HFF-Myc (cell line): ENCODE measurements at regions not wholly inside any gene's neighbourhood (a gene's known extent, or its start where the extent isn't known, plus 50 kb on each side); places are given as distances from the start of the nearest gene placed in this dataset.

Source experiments
- DNase-seq: peaks from one replicate; pipeline ENCODE4 v3.0.0-alpha.2; 2011; ENCODE audit warnings: low read depth; ENCODE audit errors: extremely low read depth
- H3K4me3 ChIP-seq: replicated peaks from 2 replicates; pipeline ENCODE4 v1.5.1; 2011; ENCODE audit warnings: low read depth, mild to moderate bottlenecking, control low read depth, low read length
- TF ChIP-seq, protein P1 (sequence below): IDR thresholded peaks from 2 replicates; pipeline ENCODE4 v1.5.1; 2012; ENCODE audit warnings: mild to moderate bottlenecking, low read depth, low read length, control low read depth; ENCODE audit errors: missing control alignments

DNA sequence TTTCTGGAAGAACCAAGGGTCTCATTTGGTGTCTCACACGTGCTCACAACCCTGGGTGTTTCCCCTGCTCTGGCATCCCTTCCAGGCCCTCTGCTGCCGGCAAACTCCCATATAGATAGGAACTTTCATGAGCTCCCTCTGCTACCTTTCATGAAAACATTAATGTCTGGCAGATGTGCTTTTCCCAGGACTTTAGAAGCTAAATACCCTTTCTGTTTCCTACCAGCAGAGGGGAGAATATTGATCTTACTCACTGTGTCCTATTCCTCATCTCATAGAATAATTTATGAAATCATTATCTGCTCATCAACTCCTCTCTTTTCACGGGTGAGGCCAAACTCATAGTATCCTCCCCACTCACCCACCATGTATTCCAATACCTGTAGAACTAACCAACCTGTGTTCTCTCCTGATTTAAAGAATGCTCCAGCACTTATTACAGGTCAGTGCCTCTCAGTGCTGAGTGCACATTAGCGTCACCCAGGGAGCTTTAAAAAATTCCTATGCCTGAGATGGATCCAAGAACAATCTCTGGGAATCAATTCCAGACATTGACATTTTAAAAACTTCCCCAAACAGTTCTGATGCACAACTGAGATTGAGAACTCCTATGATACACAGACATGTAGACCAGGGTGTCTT, 298.5 kb upstream of the JAG1 start:
- DNase-seq: no peak
- TF ChIP-seq, protein P1, sequence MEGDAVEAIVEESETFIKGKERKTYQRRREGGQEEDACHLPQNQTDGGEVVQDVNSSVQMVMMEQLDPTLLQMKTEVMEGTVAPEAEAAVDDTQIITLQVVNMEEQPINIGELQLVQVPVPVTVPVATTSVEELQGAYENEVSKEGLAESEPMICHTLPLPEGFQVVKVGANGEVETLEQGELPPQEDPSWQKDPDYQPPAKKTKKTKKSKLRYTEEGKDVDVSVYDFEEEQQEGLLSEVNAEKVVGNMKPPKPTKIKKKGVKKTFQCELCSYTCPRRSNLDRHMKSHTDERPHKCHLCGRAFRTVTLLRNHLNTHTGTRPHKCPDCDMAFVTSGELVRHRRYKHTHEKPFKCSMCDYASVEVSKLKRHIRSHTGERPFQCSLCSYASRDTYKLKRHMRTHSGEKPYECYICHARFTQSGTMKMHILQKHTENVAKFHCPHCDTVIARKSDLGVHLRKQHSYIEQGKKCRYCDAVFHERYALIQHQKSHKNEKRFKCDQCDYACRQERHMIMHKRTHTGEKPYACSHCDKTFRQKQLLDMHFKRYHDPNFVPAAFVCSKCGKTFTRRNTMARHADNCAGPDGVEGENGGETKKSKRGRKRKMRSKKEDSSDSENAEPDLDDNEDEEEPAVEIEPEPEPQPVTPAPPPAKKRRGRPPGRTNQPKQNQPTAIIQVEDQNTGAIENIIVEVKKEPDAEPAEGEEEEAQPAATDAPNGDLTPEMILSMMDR: peak; percentile 15

DNA sequence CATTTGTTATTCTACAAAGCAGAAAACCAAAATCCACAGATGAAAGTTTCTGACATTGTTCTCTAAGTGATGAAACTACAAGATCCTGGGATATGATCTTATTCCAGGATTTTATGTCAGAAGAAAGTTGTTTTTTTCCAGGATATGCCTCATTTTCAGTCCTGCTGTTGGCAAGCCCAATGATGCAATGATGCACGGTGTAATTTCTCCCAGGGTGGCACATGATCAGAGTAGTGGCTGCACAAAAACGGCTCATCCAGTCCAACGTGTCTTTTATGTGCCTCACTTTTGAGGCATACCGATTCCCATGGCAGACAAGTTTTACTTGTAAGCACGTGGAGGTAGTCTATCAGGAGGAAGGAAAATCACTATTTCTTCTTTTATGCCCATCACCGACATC, 302.3 kb upstream of the JAG1 start:
- no peak overlapping the region for H3K4me3 ChIP-seq
- no peak for DNase-seq
- TF ChIP-seq, protein P1: no peak

More for the DNA sequence above, 298.5 kb upstream of the JAG1 start:
- H3K4me3 ChIP-seq: no peak overlapping the region

DNA sequence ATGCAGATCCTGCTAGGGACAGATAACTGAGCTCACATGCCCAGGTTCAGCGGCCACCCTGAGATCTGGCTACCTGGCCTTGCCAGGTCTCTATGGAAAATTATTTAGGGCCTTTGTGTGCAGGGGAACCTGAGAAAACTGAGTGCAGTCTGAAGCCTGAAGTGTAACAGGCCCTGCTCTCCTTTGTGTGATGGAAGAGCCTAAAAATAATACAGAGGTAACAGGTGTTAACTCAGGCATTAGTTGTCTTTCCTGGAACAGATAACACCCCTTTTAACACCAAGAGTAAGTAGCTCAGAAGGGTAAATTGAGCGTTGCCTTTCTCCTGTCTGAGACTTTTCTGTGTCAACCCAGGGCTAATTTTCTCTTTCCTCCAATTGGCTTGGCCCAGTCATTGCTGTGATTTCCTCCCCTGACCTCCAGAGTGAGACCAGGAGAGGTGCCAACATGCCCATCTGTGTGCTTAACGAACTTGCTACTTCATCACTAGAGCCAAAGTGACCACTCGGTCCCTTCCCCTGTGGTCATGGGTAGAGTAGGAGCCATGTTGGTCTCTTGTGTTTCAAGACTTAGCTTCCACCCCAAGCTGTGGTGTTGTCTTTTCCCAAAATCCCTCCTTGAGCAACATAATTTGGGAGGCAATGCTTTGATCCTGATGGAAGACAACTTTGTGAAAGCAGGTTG, 304.4 kb upstream of the JAG1 start:
- H3K4me3 ChIP-seq: no peak overlapping the region
- TF ChIP-seq, protein P1: no peak
- no peak for DNase-seq

DNA sequence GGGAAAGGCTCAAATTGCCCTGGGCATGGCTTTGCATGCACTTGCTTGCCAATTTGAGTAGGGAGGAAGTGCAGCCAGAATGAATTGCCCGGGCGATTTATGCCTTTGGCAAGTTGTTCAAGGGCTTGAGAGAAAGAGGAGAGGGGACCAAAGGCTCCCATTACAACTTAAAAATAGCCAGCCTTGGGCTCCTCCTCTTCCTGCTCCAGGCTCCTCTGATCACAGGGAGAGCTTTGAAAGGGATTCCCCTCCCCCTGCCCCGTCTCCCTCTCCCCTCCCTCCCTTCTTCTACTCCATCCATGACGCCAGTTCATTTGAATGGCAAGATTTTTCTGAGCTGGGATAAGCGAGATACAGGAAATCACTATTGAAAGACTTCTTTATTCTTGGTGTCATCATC, 304.9 kb upstream of the JAG1 start:
- TF ChIP-seq, protein P1: no peak
- H3K4me3 ChIP-seq: no peak overlapping the region
- DNase-seq: no peak

DNA sequence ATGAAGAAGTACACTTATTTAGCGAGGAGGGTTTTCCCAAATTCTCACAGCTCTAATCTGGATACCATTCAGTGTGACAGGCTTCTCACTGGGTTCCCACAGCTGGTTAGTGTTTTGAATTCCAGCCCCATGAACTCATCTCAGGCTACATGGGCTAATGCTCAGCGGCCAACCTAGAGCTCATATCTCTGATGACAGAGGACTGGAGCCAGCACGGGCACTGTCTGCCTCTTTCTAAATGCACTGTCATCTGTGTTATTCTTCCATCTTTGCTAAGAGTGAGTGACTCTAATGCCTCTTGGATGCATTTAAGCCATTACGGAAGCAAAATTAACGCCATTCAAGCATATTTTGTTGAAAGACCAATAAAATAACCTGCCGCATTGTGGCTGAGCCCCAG, 308.9 kb upstream of the JAG1 start:
- peak; percentile 30 for DNase-seq
- TF ChIP-seq, protein P1: no peak
- H3K4me3 ChIP-seq: no peak overlapping the region

DNA sequence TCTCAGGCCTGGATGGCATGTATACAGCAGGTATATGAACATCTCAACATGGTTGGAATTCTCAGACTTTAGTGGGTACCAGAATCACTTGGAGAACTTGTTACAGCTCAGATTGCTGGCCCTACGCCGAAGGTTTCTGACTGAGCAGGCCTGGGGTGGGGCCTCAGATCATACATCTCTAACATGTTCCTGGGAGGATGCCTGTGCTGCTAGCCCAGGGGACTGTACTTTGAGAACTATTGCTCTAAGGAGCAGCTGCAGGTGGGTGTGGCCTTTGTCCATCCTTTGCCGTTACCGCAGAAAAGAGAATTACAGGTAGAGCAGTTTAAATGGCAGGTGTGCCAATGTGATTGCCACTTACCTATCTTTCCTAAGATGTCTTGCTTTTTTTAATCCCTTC, 310.5 kb upstream of the JAG1 start:
- no peak for DNase-seq
- H3K4me3 ChIP-seq: no peak overlapping the region
- TF ChIP-seq, protein P1: no peak
